RWPE2 (cell line): ENCODE measurements at regions not wholly inside any gene's neighbourhood (a gene's known extent, or its start where the extent isn't known, plus 50 kb on each side); places are given as distances from the start of the nearest gene placed in this dataset.

Experiments used
- ATAC-seq: fragments of 200-7000 bp; cut with Tn5 transposase; 3 replicates; pipeline ENCODE4 v1.9.1; 2021; ENCODE audit warnings: low read depth
- DNase-seq: peaks from one replicate; pipeline ENCODE4 v3.0.0-alpha.2; 2020; ENCODE audit warnings: low spot score
- H3K27ac ChIP-seq: fragments of 450-650 bp; 2 replicates; pipeline ENCODE4 v1.5.1; 2017; ENCODE audit warnings: mild to moderate bottlenecking; ENCODE audit not compliant: poor library complexity, severe bottlenecking
- H3K27me3 ChIP-seq: fragments of 250-450 bp; sonication (Bioruptor Pico); 2 replicates; pipeline ENCODE4 v1.5.1; 2021; ENCODE audit warnings: mild to moderate bottlenecking, moderate library complexity; ENCODE audit not compliant: insufficient read depth, poor library complexity, severe bottlenecking
- H3K36me3 ChIP-seq: fragments of 250-450 bp; sonication (Bioruptor Pico); 2 replicates; pipeline ENCODE4 v1.5.1; 2020; ENCODE audit warnings: low read depth, mild to moderate bottlenecking, moderate library complexity
- H3K4me1 ChIP-seq: fragments of 250-450 bp; sonication (Bioruptor Pico); 2 replicates; pipeline ENCODE4 v1.5.1; 2021; ENCODE audit warnings: mild to moderate bottlenecking, moderate library complexity; ENCODE audit not compliant: insufficient read depth, poor library complexity, severe bottlenecking
- H3K4me3 ChIP-seq: fragments of 250-450 bp; sonication (Bioruptor Pico); 2 replicates; pipeline ENCODE4 v1.5.1; 2021; ENCODE audit warnings: mild to moderate bottlenecking, moderate library complexity; ENCODE audit not compliant: severe bottlenecking
- H3K9me3 ChIP-seq: fragments of 250-450 bp; sonication (Bioruptor Pico); 2 replicates; pipeline ENCODE4 v1.5.1; 2021; ENCODE audit warnings: mild to moderate bottlenecking, moderate library complexity; ENCODE audit not compliant: severe bottlenecking
- TF ChIP-seq, protein P1 (sequence below): fragments of 450-650 bp; IDR thresholded peaks from one replicate; pipeline ENCODE4 v1.5.1; 2017; ENCODE audit warnings: mild to moderate bottlenecking, moderate library complexity; ENCODE audit not compliant: poor library complexity, severe bottlenecking

DNA sequence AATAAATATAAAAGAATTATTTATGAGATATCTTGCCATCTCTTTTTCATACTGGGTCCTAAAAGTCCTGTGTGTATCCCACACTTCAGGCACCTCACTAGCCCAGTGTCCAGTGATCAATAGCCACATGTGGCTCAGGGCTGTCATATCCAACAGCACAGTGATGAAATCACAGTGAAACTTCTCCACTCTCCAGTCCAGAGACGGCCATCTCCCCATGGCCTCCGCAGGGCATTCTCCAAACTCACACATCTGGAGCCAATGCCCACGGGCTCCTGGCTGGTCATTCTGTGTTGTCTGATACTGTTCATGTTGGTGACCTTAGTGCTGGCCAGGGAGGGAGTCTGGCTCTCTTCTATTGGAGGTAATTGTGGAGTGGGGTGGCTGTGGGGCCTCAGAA is 125.2 kb upstream of the SDK2 start:
- Histone ChIP-seq H3K4me3 (no peak overlapping the region), H3K27ac (no peak overlapping the region), H3K9me3 (no peaks in the 10 kb centered on the region), H3K4me1 (peaks cover 3% of the 10 kb centered on the region), H3K27me3 (no peaks in the 10 kb centered on the region), H3K36me3 (no peaks in the 10 kb centered on the region)
- no peak for DNase-seq
- no peak for ATAC-seq
- TF ChIP-seq, protein P1, sequence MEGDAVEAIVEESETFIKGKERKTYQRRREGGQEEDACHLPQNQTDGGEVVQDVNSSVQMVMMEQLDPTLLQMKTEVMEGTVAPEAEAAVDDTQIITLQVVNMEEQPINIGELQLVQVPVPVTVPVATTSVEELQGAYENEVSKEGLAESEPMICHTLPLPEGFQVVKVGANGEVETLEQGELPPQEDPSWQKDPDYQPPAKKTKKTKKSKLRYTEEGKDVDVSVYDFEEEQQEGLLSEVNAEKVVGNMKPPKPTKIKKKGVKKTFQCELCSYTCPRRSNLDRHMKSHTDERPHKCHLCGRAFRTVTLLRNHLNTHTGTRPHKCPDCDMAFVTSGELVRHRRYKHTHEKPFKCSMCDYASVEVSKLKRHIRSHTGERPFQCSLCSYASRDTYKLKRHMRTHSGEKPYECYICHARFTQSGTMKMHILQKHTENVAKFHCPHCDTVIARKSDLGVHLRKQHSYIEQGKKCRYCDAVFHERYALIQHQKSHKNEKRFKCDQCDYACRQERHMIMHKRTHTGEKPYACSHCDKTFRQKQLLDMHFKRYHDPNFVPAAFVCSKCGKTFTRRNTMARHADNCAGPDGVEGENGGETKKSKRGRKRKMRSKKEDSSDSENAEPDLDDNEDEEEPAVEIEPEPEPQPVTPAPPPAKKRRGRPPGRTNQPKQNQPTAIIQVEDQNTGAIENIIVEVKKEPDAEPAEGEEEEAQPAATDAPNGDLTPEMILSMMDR = no peak

DNA sequence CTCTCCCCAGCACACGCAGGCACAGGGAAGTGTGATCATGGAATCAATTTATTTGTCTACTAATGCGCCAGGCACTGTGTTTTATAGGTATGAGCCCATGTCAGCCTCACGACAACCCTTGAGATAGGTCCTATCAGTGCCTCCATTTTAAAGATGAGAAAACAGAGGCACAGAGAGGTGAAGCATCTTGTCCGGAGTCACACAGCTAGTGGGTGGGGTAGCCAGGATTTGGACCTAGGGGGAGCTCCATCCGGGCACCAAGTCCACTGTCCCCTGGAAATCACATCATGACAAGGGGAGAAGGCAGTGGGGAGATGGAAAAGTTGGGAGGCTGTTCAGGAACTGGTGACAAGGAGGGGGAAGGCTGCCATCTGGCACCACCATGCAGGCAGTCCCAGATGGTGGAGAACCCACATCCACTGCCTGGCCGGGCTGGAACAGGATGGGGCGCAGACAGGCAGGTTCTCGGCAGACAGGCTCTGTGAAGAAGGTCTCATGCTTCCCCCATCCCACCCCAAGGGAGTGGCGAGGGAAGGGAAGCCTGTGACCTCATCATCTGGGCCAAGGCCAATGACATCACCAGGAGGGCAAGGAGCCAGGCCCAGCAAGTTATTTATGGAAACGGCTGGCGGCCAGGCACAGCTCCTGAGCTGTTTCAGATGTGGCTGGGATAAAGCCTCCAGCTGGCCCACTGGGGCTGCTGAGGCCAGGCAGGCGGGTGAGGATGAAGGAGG is 126.0 kb upstream of the SDK2 start:
- Histone ChIP-seq H3K4me3 (no peak overlapping the region), H3K27ac (no peak overlapping the region), H3K4me1 (peaks cover 3% of the 10 kb centered on the region), H3K27me3 (no peaks in the 10 kb centered on the region), H3K9me3 (no peaks in the 10 kb centered on the region), H3K36me3 (no peaks in the 10 kb centered on the region)
- TF ChIP-seq, protein P1 = no peak
- DNase-seq (peak; percentile 79), ATAC-seq (peak; percentile 86)

DNA sequence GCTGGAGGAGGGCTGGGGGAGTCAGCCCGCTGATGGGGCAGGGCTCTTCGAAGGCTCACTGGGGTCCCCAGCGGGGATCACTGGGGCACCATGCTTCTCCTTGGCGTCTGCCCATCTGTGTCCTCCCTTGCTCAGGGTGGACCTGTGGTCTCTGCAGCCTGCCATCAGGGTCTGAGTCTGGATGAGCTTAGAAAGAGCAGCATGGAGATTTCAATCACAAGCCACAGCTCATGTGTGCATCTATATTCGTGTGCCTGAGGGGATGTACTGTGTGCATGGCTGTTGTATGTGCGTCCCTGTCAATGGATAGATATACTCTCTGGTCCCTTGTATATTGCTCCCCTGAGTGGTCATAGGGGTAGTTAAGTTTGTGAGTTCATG is 126.6 kb upstream of the SDK2 start:
- no peaks in the 10 kb centered on the region for H3K27me3 ChIP-seq
- no peaks in the 10 kb centered on the region for H3K9me3 ChIP-seq
- H3K27ac ChIP-seq = no peak overlapping the region
- peaks cover 3% of the 10 kb centered on the region for H3K4me1 ChIP-seq
- TF ChIP-seq, protein P1 = no peak
- H3K4me3 ChIP-seq = no peak overlapping the region
- no peaks in the 10 kb centered on the region for H3K36me3 ChIP-seq
- DNase-seq = no peak
- no peak for ATAC-seq

DNA sequence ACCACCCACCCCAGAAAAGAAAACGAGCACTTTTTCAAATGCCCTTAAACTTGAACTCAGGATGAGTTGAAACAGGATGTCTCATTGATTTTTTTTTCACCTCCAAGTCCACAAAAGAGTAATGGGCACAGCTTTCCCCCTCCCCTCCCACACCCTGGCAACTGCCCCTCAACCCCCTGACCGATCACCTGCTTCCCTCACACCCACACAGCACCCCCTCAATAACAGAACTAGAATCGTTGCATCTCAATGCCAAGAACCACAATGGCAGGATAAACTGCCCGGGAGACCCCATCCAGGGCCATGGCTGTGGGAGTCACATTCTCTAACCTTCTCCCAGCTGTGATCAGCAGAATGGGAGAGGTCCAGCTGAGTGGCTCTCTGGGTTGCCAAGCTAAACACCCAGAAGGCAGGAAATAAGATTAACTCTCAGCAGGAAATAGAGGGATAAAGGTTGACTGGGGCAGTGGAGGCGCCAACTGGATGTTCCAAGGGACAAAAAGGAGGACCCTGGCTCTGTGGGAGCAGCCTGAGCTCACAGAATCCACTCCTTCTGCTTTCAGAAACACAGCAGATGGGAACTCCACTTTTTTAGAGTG is 128.0 kb upstream of the SDK2 start:
- no peak overlapping the region for H3K4me3 ChIP-seq
- H3K27ac ChIP-seq = no peak overlapping the region
- no peaks in the 10 kb centered on the region for H3K9me3 ChIP-seq
- H3K27me3 ChIP-seq = no peaks in the 10 kb centered on the region
- H3K4me1 ChIP-seq = peaks cover 3% of the 10 kb centered on the region
- no peak for ATAC-seq
- DNase-seq = no peak
- H3K36me3 ChIP-seq = no peaks in the 10 kb centered on the region
- TF ChIP-seq, protein P1 = no peak

DNA sequence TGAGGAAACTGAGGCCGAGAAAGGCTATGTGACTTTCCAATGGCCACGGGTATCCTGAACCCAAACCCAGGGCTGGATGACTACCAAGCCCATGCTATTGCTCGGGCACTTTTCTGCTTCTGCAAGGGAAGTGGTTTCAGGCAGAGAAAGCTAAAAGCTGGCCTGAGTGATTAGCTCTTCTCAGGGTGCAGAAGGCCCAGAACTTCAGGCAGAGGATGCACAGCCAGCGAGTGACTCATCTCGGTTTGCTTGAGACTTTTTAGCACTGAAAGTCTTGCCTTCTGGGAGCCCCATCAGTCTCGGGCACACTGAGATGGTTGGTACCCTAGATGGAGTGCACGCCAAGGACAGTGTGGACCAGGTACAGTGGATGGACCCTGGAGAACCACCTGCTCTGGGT is 129.5 kb upstream of the SDK2 start:
- TF ChIP-seq, protein P1 = no peak
- DNase-seq = no peak
- no peak for ATAC-seq

More for the DNA sequence above, 129.5 kb upstream of the SDK2 start:
- Histone ChIP-seq H3K9me3 (no peaks in the 10 kb centered on the region), H3K27me3 (no peaks in the 10 kb centered on the region), H3K4me1 (peaks cover 3% of the 10 kb centered on the region), H3K27ac (no peak overlapping the region), H3K36me3 (no peaks in the 10 kb centered on the region), H3K4me3 (no peak overlapping the region)
